T-helper 2 cell (primary cell): ENCODE measurements at regions not wholly inside any gene's neighbourhood (a gene's known extent, or its start where the extent isn't known, plus 50 kb on each side); places are given as distances from the start of the nearest gene placed in this dataset.
"Not testable (repeated sequence)": the region's sequence is repeated elsewhere in the genome, so short reads cannot be mapped to it uniquely, and the experiment has no call there.

Experiments used
- DNase-seq, 5 experiments: peaks; one replicate each; pipeline versions ENCODE4 v3.0.0 to v3.0.0-alpha.2; 2012 to 2022

DNA sequence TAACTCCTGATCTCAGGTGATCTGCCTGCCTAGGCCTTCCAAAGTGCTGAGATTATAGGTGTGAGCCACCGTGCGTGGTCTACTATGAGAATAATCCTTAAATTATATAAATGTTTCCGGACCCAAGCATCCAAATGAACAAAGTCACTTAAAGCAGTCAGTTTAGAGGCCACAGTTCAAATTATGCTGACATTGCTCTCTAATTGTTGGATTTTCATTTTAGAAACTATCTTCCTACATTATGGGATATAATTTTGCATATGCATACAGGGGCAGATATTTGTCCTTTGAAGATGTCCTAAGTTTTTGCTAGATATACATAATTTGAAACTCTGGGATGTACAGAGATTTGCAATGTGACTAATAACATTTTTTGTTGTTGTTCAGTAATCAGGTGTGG, 390.1 kb downstream of the RND3 start:
- DNase-seq: no peak

DNA sequence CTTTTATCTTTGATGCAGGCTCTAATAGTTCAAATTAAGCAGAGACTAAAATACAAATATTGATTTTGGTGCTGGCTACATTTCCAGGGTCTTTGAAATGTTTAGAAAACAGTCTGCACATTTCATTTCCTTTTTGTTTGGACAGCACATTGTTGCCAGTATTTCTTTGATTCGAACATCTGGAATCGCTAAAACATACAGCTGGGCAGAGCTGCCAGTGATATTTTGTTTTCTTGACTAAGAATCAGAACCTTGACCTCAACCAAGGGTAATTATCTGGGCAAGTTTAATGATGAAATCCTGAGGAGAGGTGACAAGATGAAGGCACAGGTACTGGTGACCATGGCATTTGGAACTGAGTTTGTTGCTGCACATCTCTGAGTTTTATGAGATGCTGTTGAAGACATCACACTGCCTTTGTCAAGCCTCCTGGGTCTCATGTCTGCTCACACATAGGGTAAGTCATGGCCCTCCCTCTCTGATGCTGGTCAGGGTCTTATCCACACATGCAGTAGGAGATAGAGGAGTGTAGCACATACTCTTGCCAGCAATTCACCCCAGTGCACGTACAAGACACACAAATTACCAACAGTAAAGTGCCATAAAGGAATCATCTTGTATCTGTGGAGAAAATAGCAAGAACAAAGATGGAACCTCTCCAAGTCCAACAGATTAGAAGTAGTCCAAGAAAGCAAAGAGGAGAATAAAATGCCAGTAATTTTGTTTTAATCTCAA, 391.9 kb downstream of the RND3 start:
- no peak for DNase-seq

DNA sequence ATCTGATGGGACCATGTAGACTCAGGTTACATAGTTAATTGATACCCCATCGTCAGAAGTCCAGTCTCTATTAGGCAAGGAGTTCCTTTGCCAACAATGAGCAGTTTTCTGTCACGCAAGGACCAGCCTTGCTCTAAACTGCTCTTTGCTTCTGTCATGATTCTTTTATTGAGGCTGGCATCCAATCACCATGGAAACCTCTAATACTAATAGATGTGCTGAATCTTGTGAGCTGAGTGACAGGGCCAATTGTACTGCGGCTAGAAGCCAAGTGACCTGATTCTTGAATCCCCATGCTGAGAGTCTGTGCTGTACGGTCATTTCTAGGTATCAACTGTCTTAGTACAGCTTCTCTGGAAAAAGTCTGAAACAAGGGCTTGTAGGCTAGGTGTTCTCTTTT, 395.6 kb downstream of the RND3 start:
- no peak for DNase-seq

DNA sequence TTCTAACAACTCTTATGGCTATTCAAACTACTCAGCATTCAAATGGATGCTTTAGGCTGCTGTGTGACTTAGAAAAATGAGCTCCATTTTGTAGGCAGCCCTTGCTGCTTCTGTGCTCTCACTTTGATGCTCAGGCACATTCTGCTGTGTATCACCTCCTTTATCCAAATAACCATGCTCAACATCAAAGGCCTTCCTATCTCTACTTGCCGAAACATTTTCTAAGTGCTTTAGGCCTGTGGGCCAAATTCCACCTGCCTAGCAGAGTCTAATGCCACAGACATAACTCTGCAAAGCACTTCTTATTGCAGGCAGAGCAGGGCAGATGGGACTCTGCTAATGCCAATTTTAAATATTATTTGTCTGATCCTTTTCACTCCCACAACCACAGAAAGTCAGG, 397.4 kb downstream of the RND3 start:
- DNase-seq: no peak

DNA sequence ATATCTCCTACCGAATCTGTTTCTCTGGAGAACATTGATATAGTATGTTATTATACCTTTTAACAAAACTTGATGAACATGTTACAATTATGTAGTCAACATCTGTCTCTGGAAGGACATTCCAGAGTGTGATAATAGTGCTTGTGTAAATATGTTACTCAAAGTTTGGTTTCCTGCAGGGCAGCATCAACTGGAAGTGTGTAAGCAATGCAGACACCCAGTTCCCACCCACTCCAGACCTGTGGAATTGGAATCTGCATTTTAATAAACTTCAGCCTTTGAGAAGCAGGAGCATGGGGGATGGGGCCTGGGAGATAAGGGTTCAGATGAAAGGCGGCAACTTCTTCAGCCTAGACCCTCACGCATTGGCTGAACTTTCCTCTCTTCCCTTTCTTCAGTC, 398.9 kb downstream of the RND3 start:
- DNase-seq: no peak

DNA sequence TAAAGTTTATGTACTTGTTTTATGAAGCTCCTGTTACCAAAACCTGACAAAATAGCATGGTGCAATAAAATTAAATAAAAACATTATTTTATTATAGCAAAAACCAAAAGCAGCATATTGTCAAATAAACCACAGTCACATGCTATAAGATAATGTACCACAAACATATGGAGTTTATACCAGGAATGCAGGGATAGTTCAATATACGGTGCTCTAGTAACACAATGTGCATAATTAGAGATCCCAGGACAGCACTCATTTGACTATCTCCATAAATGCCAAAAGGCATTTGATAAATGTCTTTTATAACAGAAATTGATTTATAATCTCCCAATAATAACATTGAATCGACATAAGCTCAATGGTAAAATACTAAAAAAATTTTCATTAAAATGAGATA, 402.0 kb downstream of the RND3 start:
- DNase-seq: no peak

DNA sequence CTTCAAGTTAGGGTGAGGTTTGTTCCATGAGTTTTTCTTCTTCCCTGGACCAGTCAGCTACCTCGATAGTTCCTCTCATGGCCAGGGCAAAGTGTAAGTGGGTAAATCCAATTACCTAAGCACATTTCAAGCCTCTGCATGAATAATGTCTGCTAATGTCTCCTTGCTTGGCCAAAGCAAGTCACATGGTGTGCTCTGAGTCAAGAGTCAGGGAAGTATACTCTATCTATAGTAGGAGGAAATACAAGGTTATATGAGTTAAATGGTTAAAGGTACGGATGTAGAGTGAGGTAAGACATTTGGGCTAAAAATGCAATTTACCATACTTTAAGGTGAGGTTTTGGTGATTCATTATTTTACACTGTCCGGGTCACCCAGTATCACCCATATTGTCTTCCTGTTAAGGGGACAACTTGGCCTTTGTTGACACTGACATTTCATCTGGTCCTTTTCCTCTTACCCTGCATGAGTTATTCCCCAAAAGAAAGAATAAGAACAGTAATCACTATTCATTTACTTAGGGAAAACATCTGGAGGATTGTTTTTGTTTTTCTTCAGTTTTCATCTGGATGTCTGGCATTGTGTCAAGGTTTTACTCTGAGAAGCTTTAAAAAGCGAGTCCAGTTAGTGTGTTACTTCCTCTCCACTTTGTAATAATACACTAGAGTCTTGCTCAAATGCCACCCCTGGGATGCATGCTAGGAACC, 405.5 kb downstream of the RND3 start:
- DNase-seq: no peak

DNA sequence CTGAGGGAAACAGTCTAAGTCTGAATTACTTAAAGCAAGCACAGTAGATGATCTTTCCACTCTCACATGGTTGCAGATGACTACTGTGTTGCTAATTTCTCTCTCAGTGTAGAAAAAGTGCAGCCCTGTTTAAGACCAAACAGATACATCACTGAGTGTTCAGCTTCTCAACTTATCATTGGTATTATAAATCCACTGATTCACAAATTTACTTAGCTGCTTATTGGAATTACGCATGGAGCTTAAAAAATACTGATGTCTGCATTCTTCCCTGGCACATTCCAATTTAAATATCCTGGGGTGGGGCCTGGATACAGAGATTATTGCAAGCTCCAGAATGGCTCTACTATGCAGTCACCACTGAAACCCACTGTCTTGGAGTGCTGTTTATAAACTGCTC, 411.2 kb downstream of the RND3 start:
- no peak for DNase-seq

DNA sequence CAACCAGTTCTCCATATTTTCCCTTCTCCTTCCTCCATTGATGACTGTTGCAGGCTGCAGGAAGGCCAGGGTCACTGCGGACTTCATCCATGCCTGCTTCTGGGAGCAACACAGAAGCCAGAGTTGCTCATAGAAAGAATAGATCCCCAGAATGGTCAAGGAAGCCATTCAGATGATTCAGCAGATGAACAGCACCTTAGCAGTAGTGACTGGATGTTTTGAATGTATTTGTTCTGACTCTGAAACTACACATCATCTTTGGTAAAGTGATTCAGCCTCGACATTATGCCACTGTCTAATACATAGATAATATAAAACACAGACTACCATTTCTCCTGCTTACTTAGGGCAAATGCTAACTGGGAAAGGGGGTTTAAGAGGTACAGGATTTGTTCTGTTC, 411.6 kb downstream of the RND3 start:
- DNase-seq: no peak

DNA sequence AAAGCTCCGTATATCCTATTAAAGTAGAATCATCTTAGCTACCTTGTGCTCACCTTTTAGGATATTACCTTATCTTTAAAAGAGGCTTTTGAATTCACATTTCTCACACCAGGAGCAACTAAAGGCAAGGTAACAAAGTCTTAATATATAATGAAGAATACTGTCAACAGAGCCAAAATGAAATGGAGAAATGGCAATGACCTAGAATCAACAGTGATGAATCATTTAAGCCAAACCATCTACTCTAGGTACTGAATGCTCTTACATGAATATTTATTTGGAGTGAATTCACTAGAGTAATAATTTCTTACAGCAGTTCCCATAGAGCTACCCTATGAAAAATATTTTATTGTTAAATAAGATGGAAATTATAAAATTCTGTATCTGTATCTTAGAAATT, 421.0 kb downstream of the RND3 start:
- no peak for DNase-seq

DNA sequence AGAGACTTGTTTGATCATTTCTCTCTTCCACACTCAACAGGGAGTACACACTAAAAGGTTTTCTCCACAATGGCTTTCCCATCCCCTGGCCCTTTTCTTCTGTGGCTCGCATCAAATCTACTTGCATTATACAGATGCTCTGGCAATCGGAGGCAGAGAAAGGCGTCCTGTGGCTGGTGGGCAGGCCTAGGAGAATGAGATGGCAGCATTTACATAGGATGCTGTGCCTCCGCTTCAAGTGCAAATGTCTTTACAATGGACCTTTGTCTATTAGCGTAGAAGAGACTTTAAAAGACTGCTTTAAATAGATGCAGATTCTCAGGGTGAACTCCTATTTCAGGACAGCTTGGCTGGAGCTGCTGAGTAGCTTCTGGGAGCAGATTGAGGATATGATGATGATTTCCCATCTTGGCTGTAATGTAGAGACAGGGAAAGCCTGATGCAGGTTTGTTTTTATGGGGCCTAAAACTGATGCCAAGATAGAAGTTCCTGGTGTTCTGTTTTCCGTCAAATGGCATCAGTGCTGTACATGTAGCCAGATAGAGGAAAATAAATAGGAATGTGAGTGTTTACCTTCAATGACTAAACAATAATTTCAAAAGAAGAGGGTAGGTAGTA, 423.4 kb downstream of the RND3 start:
- no peak for DNase-seq

DNA sequence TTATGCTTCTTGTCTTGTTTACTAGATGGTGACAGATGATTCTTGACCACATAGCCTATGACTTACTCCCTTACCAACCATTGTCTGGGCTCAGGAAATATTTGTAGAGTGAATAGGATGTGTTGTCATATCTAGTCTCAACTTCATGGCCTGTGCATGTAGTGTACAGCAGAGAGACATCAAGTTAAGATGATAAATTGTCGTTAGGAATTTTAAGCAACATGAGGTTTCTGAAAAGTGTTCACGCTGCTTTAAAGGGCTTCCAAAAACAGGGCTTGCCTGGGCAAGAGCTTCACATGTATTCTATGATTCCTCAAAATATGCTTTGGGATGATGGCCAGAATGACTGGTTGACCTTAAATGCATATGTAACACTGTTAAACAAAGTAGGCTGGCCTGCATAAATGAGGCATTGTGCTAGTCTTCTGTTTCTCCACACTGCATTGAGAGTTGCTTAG, 424.0 kb downstream of the RND3 start:
- no peak for DNase-seq

DNA sequence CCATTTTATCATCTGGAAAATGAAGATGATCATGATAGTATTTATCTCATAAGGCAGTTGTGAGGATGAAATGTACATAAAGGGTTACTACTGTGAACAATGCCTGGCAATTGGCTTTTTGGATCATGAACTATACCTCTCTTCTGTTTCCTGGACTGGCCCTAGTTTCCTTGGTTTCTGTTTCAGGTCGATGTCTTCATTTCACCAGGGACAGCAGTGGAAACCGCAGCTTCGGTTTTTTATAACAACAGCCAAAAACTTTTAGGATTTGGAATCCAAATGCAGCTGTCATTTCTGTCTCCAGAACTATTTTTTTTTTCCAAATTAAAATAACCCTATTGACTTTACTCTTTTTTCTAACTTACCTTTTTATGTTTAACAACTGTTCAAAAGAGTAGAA, 425.1 kb downstream of the RND3 start:
- no peak for DNase-seq

DNA sequence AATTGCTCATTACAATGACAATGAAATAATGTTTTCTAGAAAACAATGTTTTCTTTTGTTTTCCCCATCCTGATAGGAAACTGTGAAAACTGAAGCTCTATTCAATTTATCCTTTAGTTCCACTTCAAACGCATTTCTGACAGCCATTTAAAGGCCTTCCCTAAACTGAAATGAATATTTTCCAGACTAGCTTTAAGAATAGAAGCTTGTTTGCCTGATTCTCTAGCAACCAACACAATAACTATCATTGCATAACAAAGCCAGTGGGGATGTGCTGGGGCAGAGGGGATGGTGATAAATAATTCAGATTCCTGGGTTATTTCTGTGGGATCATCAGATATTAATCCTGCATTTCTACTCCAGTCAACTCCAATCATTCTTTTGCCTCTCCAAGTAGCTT, 427.1 kb downstream of the RND3 start:
- no peak for DNase-seq

DNA sequence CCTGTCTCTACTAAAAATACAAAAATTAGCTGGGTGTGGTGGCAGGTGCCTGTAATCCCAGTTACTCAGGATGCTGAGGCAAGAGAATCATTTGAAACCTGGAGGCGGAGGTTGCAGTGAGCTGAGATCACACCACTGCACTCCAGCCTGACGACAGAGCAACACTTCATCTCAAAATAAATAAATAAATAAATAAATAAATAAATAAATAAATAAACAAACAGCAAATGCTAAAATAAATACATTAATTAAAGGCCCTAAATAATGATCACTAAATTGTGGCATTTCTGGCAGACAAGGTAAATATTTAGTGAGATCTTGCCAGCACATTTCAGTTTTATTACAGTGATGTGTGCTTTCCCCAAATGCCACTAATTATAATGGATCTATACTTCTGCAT, 427.8 kb downstream of the RND3 start:
- not testable (repeated sequence) for DNase-seq

DNA sequence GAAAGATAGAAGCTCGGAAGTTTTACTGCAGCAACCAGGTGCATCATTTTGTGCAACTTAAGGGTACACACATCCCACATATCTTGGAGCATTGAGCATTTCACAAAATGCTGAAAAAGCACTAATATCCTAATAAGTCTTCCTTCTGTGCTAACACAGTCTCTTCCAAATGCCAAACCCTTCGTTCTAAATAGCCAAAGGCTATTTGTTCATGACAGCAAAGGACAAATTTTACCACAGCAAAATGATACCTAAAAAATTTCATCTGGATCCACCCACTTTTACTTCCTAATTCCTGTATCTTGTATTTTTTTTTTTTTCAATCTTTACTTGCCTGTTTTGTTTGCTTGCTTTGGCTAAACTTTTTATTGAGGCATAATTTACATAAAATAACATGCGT, 435.0 kb downstream of the RND3 start:
- DNase-seq: no peak

DNA sequence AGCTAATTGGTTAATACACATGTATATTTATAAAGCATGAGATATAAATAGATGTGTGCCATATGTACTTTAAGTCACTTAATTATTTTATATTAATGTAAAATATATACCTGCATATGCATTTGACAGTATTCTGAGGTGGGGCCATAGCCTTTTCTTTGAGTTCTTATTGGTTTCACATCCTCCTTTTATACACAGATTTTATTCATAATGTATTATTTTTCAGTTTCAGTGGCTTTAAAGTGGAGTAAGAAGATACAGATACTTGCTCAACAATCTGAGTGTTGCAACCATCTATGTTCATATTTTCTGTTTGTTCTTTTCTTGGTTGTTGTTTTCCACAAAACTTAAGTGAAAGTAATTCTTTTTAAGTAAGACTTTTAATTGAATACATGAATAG, 436.5 kb downstream of the RND3 start:
- no peak for DNase-seq

DNA sequence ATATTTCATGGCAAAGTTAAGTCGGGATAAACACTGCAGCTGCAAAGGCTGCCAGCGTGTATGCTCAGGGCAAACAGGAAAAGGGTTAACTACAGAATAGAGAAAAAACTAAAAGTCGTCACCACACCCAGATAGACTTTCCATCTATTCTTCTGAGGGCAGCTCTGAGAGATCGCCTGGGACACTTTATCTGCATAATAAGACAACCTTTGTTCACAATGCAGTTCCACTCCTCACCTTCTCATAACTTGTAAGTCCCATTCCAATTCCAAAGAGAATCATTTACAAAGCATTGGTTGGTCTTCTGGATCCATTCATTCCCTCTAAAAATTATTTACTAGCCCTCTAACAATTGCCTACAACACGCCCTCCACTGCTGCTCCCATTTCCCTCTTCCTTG, 437.4 kb downstream of the RND3 start:
- DNase-seq: no peak

DNA sequence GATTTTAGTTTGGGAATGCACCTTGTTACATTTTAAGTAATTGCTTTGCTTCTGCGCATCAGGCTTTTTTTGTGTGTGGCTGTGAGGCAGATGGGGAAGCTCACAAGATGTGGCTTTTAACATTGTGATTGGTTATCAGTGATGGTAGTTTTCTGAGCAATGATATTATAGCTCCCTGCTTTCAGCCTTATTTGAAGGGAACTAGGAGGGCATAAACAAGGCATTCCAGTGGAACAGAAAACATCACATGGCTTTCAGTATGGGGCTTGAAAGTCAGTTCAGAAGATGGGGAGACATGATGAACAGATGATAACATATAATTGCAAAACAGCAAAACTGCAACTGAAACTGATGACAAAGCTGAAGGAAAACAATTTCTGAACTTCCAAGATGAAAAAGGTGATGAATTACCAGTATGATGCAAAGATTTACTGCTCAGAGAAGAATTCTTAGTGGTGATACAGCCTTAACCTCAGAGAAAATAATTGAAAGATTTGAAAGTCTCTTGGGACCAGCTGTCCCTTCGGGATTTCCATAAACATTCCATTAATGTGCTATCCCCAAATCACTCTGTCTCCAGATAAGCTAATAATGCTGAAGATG, 439.7 kb downstream of the RND3 start:
- DNase-seq: no peak

DNA sequence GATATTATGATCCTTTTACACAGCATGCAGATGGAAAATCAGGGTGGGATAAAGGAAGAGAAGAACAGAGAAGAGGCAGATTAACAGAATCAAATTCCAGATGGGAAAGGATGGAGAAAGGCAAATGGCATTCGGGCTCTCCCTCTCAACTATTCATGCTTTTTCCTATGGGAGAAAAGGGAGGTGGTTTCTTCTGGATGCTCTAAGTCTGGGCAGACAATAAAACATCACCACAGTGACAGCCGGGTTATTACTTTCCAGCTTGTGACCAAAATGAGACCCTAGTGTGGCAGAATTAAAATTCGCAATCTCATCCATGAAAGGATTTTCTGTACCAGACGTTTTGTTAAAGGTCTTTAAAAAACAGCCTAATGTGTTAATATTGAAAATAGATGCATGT, 440.7 kb downstream of the RND3 start:
- DNase-seq: no peak

DNA sequence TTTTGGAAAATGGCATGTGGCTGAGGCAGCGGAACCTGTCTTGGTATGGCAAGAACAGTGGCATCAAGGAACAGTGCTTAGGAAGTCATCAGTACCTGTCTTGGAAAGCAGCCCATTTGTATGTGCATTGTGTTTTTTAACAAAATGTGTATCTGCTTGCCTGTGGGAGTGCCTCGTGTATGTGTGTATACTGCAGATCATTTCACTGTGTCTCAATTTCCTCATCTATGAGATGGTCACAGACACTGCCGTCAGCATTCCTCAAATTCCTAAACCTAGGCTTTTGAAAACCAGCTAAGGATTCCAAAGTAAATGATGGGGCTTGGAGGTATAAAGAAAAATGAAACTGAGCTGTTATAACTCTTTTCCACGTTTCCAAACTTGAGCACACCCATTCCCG, 441.3 kb downstream of the RND3 start:
- no peak for DNase-seq

DNA sequence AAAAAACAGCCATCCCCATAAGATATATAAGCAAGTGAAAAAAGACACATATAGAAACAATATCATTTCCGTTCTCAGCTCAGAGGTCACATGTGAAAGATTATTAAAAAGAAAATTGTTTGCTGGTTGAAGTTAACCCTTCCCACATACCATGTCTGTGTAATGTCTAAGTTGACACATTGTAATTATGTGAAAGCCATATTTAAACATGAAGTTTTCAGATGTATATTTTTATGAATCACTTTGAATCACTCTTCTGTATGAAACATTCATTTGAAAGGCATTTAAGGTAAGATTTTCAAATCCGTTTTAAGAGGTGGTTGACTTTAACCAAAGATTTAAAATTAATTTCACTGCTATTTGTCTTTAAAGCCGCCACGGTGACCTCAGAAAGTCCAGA, 441.9 kb downstream of the RND3 start:
- no peak for DNase-seq

DNA sequence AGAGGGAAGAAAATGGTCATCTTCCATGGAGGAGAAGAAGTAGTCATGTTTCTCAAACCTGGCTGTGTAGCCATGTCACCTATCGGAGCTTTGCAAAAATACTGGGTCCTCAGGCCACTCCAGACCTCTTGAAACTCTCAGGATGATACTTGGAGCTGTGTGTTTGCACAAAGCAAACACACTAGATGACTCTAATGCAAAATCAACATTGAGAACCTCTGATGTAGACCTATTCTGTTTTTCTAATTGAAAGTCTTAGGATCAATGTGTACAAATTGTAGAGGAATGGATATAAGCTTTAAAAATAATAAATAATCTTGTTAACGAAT, 444.3 kb downstream of the RND3 start:
- no peak for DNase-seq
